H1 (cell line): ENCODE measurements at regions not wholly inside any gene's neighbourhood (a gene's known extent, or its start where the extent isn't known, plus 50 kb on each side); places are given as distances from the start of the nearest gene placed in this dataset.

Source experiments
- CTCF ChIA-PET: fragments of 300-600 bp; sonication (Branson Sonifier 250); formaldehyde crosslinking; loops from one replicate; lab custom pipeline; 2021; ENCODE audit not compliant: partially characterized antibody; lab: Charles Lee
- POLR2A ChIA-PET: fragments of 300-600 bp; sonication (Branson Sonifier 250); formaldehyde crosslinking; loops from one replicate; lab custom pipeline; 2021; ENCODE audit warnings: inconsistent platforms; ENCODE audit not compliant: partially characterized antibody; lab: Charles Lee
- DNase-seq, 2 experiments: peaks; one replicate each; pipeline versions ENCODE4 v3.0.0 to v3.0.0-alpha.2; 2010 to 2022; ENCODE audit warnings: low spot score in 2 of 2, low read depth in 1 of 2, mixed read lengths in 1 of 2
- FAIRE-seq: peaks from 2 replicates; lab custom pipeline; 2011; peaks lifted over from hg19 to GRCh38; lab: Jason Lieb, UNC
- H2AFZ ChIP-seq: 2 replicates; pipeline ENCODE4 v1.8.1; 2012; ENCODE audit warnings: low read length, inconsistent platforms
- H2AK5ac ChIP-seq: 2 replicates; pipeline ENCODE4 v1.6.1; 2013; ENCODE audit warnings: low read depth, low read length
- H2BK120ac ChIP-seq: replicated peaks from 2 replicates; pipeline ENCODE3; 2013; ENCODE audit warnings: low read depth, low read length, inconsistent platforms
- H2BK12ac ChIP-seq: 2 replicates; pipeline ENCODE4 v1.6.1; 2013; ENCODE audit warnings: low read depth, low read length
- H2BK15ac ChIP-seq: 2 replicates; pipeline ENCODE4 v1.6.1; 2013; ENCODE audit warnings: low read length
- H2BK20ac ChIP-seq: 2 replicates; pipeline ENCODE4 v1.6.1; 2013; ENCODE audit warnings: low read length
- H2BK5ac ChIP-seq: 2 replicates; pipeline ENCODE4 v1.6.1; 2013; ENCODE audit warnings: low read depth, low read length
- H3K14ac ChIP-seq: 2 replicates; pipeline ENCODE4 v1.6.1; 2013; ENCODE audit warnings: inconsistent platforms; ENCODE audit not compliant: insufficient read length
- H3K18ac ChIP-seq: 2 replicates; pipeline ENCODE4 v1.6.1; 2013; ENCODE audit warnings: low read length; ENCODE audit errors: extremely low read depth
- H3K23ac ChIP-seq: 2 replicates; pipeline ENCODE4 v1.6.1; 2013; ENCODE audit warnings: inconsistent platforms; ENCODE audit not compliant: insufficient read length
- H3K23me2 ChIP-seq: 2 replicates; pipeline ENCODE4 v1.6.1; 2013; ENCODE audit warnings: low read depth, low read length
- H3K27ac ChIP-seq: 2 replicates; pipeline ENCODE4 v1.6.1; 2011; ENCODE audit warnings: low read depth, low read length, inconsistent platforms
- H3K27me3 ChIP-seq, 4 experiments: replicated peaks in 1 of 4; 1 replicate in 1 of 4; 2 replicates in 3 of 4; pipeline versions ENCODE4 v1.6.1 to v1.8.1; 2011 to 2013; ENCODE audit warnings: low read length in 3 of 4, mild to moderate bottlenecking in 3 of 4, inconsistent platforms in 2 of 4, mixed read lengths in 2 of 4, moderate library complexity in 1 of 4; ENCODE audit not compliant: control insufficient read depth in 3 of 4, insufficient read depth in 3 of 4; ENCODE audit errors: extremely low read depth in 1 of 4
- H3K36me3 ChIP-seq, 4 experiments: 2 replicates each; pipeline versions ENCODE4 v1.6.1 to v1.8.1; 2011 to 2013; ENCODE audit warnings: mild to moderate bottlenecking in 4 of 4, low read length in 3 of 4, moderate library complexity in 2 of 4, control low read depth in 1 of 4, inconsistent platforms in 1 of 4; ENCODE audit not compliant: insufficient read depth in 4 of 4, control insufficient read depth in 2 of 4
- H3K4ac ChIP-seq: replicated peaks from 2 replicates; pipeline ENCODE3; 2013; ENCODE audit warnings: low read length, low read depth, mixed read lengths, inconsistent platforms; ENCODE audit not compliant: insufficient read length
- H3K4me1 ChIP-seq, 4 experiments: replicated peaks in 1 of 4; 1 replicate in 1 of 4; 2 replicates in 3 of 4; pipeline versions ENCODE4 v1.6.1 to v1.8.1; 2011 to 2013; ENCODE audit warnings: low read length in 3 of 4, inconsistent platforms in 2 of 4, mixed read lengths in 1 of 4; ENCODE audit not compliant: insufficient read depth in 4 of 4, control insufficient read depth in 3 of 4
- H3K4me2 ChIP-seq, 2 experiments: 2 replicates each; pipeline versions ENCODE4 v1.6.1 to v1.8.1; 2011 to 2013; ENCODE audit warnings: low read depth in 2 of 2, low read length in 2 of 2, control low read depth in 1 of 2, inconsistent platforms in 1 of 2, mild to moderate bottlenecking in 1 of 2; ENCODE audit not compliant: insufficient read depth in 1 of 2
- H3K4me3 ChIP-seq, 4 experiments: fragments of 200-600, 300-600 bp in 1 of 4; sonication (generic), shearing (Covaris generic), sonication (Bioruptor Twin) in 1 of 4; 2 replicates each; pipeline versions ENCODE4 v1.5.1 to v1.8.1; 2011 to 2016; ENCODE audit warnings: low read length in 4 of 4, low read depth in 3 of 4, control low read depth in 2 of 4, inconsistent platforms in 2 of 4, mild to moderate bottlenecking in 2 of 4, mixed read lengths in 1 of 4, moderate library complexity in 1 of 4; ENCODE audit not compliant: insufficient read depth in 2 of 4; ENCODE audit errors: extremely low read depth in 1 of 4
- H3K56ac ChIP-seq: replicated peaks from 2 replicates; pipeline ENCODE3; 2013; ENCODE audit warnings: low read depth, mild to moderate bottlenecking, mixed read lengths, low read length, inconsistent platforms; ENCODE audit not compliant: insufficient read length
- H3K79me1 ChIP-seq: 2 replicates; pipeline ENCODE4 v1.6.1; 2013; ENCODE audit warnings: low read depth, low read length, control low read depth
- H3K79me2 ChIP-seq, 2 experiments: 2 replicates each; pipeline versions ENCODE4 v1.6.1 to v1.8.1; 2012 to 2013; ENCODE audit warnings: low read length in 2 of 2, mild to moderate bottlenecking in 2 of 2, inconsistent platforms in 1 of 2; ENCODE audit not compliant: insufficient read depth in 2 of 2, control insufficient read depth in 1 of 2
- H3K9ac ChIP-seq, 4 experiments: replicated peaks in 1 of 4; 1 replicate in 1 of 4; 2 replicates in 3 of 4; pipeline versions ENCODE4 v1.6.1 to v1.8.1; 2011 to 2013; ENCODE audit warnings: low read depth in 3 of 4, low read length in 3 of 4, control low read depth in 2 of 4, mild to moderate bottlenecking in 2 of 4, moderate library complexity in 2 of 4, inconsistent platforms in 1 of 4; ENCODE audit errors: extremely low read depth in 1 of 4
- H3K9me3 ChIP-seq, 2 experiments: 2 replicates each; pipeline versions ENCODE4 v1.6.1 to v1.8.1; 2012 to 2013; ENCODE audit warnings: mild to moderate bottlenecking in 2 of 2, moderate library complexity in 2 of 2, control low read depth in 1 of 2, inconsistent platforms in 1 of 2, low read depth in 1 of 2, low read length in 1 of 2, mixed read lengths in 1 of 2; ENCODE audit not compliant: insufficient read depth in 2 of 2
- H4K20me1 ChIP-seq, 2 experiments: replicated peaks in 1 of 2; 2 replicates each; pipeline versions ENCODE3 to v1.8.1; 2011 to 2013; ENCODE audit warnings: inconsistent platforms in 2 of 2, low read length in 2 of 2, mild to moderate bottlenecking in 1 of 2; ENCODE audit not compliant: insufficient read depth in 2 of 2, control insufficient read depth in 1 of 2
- H4K5ac ChIP-seq: 2 replicates; pipeline ENCODE4 v1.6.1; 2013; ENCODE audit warnings: low read length, low read depth, mixed read lengths, inconsistent platforms; ENCODE audit not compliant: insufficient read length
- H4K8ac ChIP-seq: 2 replicates; pipeline ENCODE4 v1.8.0; 2013; ENCODE audit warnings: mild to moderate bottlenecking, moderate library complexity, low read length, inconsistent platforms; ENCODE audit not compliant: insufficient read depth; ENCODE audit errors: extremely low read depth
- H4K91ac ChIP-seq: replicated peaks from 2 replicates; pipeline ENCODE3; 2013; ENCODE audit warnings: low read length, mixed read lengths, inconsistent platforms; ENCODE audit not compliant: insufficient read length
- CEBPB ChIP-seq: IDR thresholded peaks from 2 replicates; pipeline ENCODE4 v1.6.1; 2012; ENCODE audit warnings: low read depth, low read length
- EZH2 ChIP-seq: fragments of 200-600 bp; sonication (generic); IDR thresholded peaks from 2 replicates; pipeline ENCODE4 v1.7.1; 2012; ENCODE audit warnings: low read depth, mild to moderate bottlenecking, moderate library complexity, low read length, inconsistent platforms; ENCODE audit not compliant: severe bottlenecking
- WGBS, 2 experiments: shearing (Covaris generic) in 1 of 2; methylation state at CpG; one replicate each; pipeline versions ENCODE4 v1.1.6 to v1.1.7; 2013 to 2015; ENCODE audit warnings: low lambda C conversion rate in 2 of 2, mixed read lengths in 2 of 2, inconsistent platforms in 1 of 2, low coverage in 1 of 2, missing lambda C conversion rate in 1 of 2; ENCODE audit not compliant: insufficient replicate concordance in 2 of 2, insufficient coverage in 1 of 2, insufficient read length in 1 of 2; ENCODE audit errors: extremely low coverage in 1 of 2, missing lambda C conversion rate in 1 of 2; 5-methylcytosine and 5-hydroxymethylcytosine counted together

- no peak overlapping the region for H4K5ac ChIP-seq
- no peak overlapping the region for H4K8ac ChIP-seq
- no peak overlapping the region for H2BK120ac ChIP-seq
- no peak overlapping the region for H3K14ac ChIP-seq
- CTCF ChIA-PET = interaction anchor here (0.6 to 10.4 kb wide), 12 partner anchors 8 to 329 kb away, joined by 3 to 137 read pairs (median 5); partner anchors contain the start of gene OLFM1
- H3K9ac ChIP-seq = no peak overlapping the region
- no peak overlapping the region for H3K56ac ChIP-seq
- no peak overlapping the region for H3K4me2 ChIP-seq
- H2BK12ac ChIP-seq = no peak overlapping the region
- DNase-seq = no peak
- H3K79me2 ChIP-seq = no peaks in the 10 kb centered on the region
- no peak overlapping the region for H2BK5ac ChIP-seq
- no peak overlapping the region for H3K27ac ChIP-seq
- H2BK15ac ChIP-seq = no peak overlapping the region
- H3K18ac ChIP-seq = no peak overlapping the region
- no peaks in the 10 kb centered on the region for H3K79me1 ChIP-seq
- no peak for FAIRE-seq
- H3K36me3 ChIP-seq = no peaks in the 10 kb centered on the region
- H2AK5ac ChIP-seq = no peak overlapping the region
- 94% methylated on average over 12 of the region's 13 CpGs; no CpG with 5 or more reads in 1 of the 2 experiments for WGBS, 2 experiments
- no peak overlapping the region for H3K4ac ChIP-seq
- TF ChIP-seq CEBPB (peak; percentile 77; the same call in 1 of the 2 replicates), EZH2 (no peak)
- no peak overlapping the region for H2AFZ ChIP-seq
- no peaks in the 10 kb centered on the region for H3K9me3 ChIP-seq
- H2BK20ac ChIP-seq = no peak overlapping the region
- no peak overlapping the region for H4K91ac ChIP-seq
- peaks cover 0 to 4% (median 2%) of the 10 kb centered on the region in 4 experiments; a peak in 3 of 7 replicates for H3K4me1 ChIP-seq
- POLR2A ChIA-PET = interaction anchor here (1.4 kb wide), 1 partner anchor 326 kb away, joined by 4 read pairs; no protein-coding TSS in a partner anchor
- H3K4me3 ChIP-seq = no peak overlapping the region
- no peaks in the 10 kb centered on the region; a peak in 2 of 7 replicates for H3K27me3 ChIP-seq
- H3K23ac ChIP-seq = no peak overlapping the region
- no peaks in the 10 kb centered on the region for H3K23me2 ChIP-seq
- no peaks in the 10 kb centered on the region for H4K20me1 ChIP-seq
These were observed 65.3 kb upstream of the PPP1R26 start for GRCh38 chr9:135414293-135414692.
